ENCODE measurements at regions not wholly inside any gene's neighbourhood (a gene's known extent, or its start where the extent isn't known, plus 50 kb on each side); places are given as distances from the start of the nearest gene placed in this dataset.

DNA sequence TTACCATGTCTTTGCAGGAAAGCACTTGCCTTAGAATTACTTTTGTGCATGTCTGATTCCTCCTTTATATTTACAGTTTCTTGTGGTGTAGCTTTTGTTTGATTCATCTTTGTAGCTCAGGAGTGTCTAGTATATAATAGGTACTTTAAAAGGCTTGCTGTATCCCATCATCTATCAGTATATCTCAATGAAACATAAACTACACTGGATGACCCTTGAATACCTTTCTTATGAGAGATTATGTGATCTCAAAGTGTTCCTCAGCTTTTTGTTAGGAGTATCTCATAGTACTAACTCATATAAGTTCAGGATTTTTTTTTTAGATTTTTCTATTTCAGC lies 234.8 kb downstream of the PYDC2 start:
- TF ChIP-seq TCF7L2 (IDR thresholded peaks at IDR 0.05; ENCODE audit: borderline replicate concordance, low read depth, low read length) (no peak), ZNF24 (tag by site-specific recombination; IDR thresholded peaks at IDR 0.05) (no peak), KLF1 (tag by site-specific recombination; IDR thresholded peaks at IDR 0.05) (no peak), ZNF274 (IDR thresholded peaks at IDR 0.05; ENCODE audit: low read length) (no peak), ZNF274 (tag by site-specific recombination; IDR thresholded peaks at IDR 0.05; ENCODE audit: borderline replicate concordance) (no peak), ZNF76 (tag by site-specific recombination; IDR thresholded peaks at IDR 0.05; ENCODE audit: borderline replicate concordance, low read depth) (no peak), ZNF146 (tag by site-specific recombination; IDR thresholded peaks at IDR 0.05) (no peak), MZF1 (tag by site-specific recombination; IDR thresholded peaks at IDR 0.05; ENCODE audit: borderline replicate concordance) (no peak), SP2 (tag by site-specific recombination; IDR thresholded peaks at IDR 0.05) (no peak)
- TF ChIP-seq, protein P1, sequence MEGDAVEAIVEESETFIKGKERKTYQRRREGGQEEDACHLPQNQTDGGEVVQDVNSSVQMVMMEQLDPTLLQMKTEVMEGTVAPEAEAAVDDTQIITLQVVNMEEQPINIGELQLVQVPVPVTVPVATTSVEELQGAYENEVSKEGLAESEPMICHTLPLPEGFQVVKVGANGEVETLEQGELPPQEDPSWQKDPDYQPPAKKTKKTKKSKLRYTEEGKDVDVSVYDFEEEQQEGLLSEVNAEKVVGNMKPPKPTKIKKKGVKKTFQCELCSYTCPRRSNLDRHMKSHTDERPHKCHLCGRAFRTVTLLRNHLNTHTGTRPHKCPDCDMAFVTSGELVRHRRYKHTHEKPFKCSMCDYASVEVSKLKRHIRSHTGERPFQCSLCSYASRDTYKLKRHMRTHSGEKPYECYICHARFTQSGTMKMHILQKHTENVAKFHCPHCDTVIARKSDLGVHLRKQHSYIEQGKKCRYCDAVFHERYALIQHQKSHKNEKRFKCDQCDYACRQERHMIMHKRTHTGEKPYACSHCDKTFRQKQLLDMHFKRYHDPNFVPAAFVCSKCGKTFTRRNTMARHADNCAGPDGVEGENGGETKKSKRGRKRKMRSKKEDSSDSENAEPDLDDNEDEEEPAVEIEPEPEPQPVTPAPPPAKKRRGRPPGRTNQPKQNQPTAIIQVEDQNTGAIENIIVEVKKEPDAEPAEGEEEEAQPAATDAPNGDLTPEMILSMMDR (tag by site-specific recombination; IDR thresholded peaks at IDR 0.05), result no peak
- TF ChIP-seq, protein P2, sequence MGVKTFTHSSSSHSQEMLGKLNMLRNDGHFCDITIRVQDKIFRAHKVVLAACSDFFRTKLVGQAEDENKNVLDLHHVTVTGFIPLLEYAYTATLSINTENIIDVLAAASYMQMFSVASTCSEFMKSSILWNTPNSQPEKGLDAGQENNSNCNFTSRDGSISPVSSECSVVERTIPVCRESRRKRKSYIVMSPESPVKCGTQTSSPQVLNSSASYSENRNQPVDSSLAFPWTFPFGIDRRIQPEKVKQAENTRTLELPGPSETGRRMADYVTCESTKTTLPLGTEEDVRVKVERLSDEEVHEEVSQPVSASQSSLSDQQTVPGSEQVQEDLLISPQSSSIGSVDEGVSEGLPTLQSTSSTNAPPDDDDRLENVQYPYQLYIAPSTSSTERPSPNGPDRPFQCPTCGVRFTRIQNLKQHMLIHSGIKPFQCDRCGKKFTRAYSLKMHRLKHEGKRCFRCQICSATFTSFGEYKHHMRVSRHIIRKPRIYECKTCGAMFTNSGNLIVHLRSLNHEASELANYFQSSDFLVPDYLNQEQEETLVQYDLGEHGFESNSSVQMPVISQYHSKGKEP (tag by site-specific recombination; IDR thresholded peaks at IDR 0.05), result no peak
- TF ChIP-seq, protein P3, sequence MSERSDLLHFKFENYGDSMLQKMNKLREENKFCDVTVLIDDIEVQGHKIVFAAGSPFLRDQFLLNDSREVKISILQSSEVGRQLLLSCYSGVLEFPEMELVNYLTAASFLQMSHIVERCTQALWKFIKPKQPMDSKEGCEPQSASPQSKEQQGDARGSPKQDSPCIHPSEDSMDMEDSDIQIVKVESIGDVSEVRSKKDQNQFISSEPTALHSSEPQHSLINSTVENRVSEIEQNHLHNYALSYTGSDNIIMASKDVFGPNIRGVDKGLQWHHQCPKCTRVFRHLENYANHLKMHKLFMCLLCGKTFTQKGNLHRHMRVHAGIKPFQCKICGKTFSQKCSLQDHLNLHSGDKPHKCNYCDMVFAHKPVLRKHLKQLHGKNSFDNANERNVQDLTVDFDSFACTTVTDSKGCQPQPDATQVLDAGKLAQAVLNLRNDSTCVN (tag by site-specific recombination; optimal IDR thresholded peaks at IDR 0.05), result no peak
- TF ChIP-seq, protein P4, sequence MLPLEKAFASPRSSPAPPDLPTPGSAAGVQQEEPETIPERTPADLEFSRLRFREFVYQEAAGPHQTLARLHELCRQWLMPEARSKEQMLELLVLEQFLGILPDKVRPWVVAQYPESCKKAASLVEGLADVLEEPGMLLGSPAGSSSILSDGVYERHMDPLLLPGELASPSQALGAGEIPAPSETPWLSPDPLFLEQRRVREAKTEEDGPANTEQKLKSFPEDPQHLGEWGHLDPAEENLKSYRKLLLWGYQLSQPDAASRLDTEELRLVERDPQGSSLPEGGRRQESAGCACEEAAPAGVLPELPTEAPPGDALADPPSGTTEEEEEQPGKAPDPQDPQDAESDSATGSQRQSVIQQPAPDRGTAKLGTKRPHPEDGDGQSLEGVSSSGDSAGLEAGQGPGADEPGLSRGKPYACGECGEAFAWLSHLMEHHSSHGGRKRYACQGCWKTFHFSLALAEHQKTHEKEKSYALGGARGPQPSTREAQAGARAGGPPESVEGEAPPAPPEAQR (tag by site-specific recombination; IDR thresholded peaks at IDR 0.05), result no peak

Data from HEK293 (cell line).